Calu3 (cell line): ENCODE measurements at regions not wholly inside any gene's neighbourhood (a gene's known extent, or its start where the extent isn't known, plus 50 kb on each side); places are given as distances from the start of the nearest gene placed in this dataset.
A peak's percentile ranks its signal among the peaks of the same experiment; 100 is the strongest.

Source experiments
- BruUV-seq: library from RNA; stranded (reverse); fragments of 400-500 nt; replicated peaks from 2 replicates; lab custom pipeline; 2021; lab: Mats Ljungman, UMichigan
- CTCF ChIA-PET: fragments of 300-600 bp; sonication (Branson Sonifier 250); formaldehyde crosslinking; loops from one replicate; lab custom pipeline; 2022; ENCODE audit warnings: antibody characterized with exemption; lab: Charles Lee
- DNase-seq: peaks from one replicate; pipeline ENCODE4 v3.0.0; 2022
- H3K27ac Mint-ChIP-seq: one replicate; pipeline ENCODE4 v1.8.0; 2022; ENCODE audit warnings: mixed read lengths; ENCODE audit not compliant: unreplicated experiment
- H3K27me3 Mint-ChIP-seq: one replicate; pipeline ENCODE4 v1.8.0; 2022; ENCODE audit warnings: mixed read lengths; ENCODE audit not compliant: unreplicated experiment
- H3K36me3 Mint-ChIP-seq: one replicate; pipeline ENCODE4 v1.8.0; 2022; ENCODE audit warnings: mild to moderate bottlenecking, moderate library complexity, mixed read lengths; ENCODE audit not compliant: insufficient read depth, unreplicated experiment
- H3K4me1 Mint-ChIP-seq: one replicate; pipeline ENCODE4 v1.8.0; 2022; ENCODE audit warnings: mild to moderate bottlenecking, low read depth, mixed read lengths; ENCODE audit not compliant: unreplicated experiment
- H3K4me3 Mint-ChIP-seq: one replicate; pipeline ENCODE4 v1.8.0; 2022; ENCODE audit warnings: mild to moderate bottlenecking, low read depth, moderate library complexity, mixed read lengths; ENCODE audit not compliant: unreplicated experiment
- H3K9me3 Mint-ChIP-seq: one replicate; pipeline ENCODE4 v1.8.0; 2022; ENCODE audit warnings: low read depth, mixed read lengths; ENCODE audit not compliant: unreplicated experiment
- CTCF ChIP-seq: fragments of 200-600 bp; IDR thresholded peaks from one replicate; pipeline ENCODE4 v1.8.0; 2022; ENCODE audit warnings: antibody characterized with exemption; ENCODE audit not compliant: unreplicated experiment
- intact Hi-C: fragments of 100-400 bp; cut with micrococcal nuclease; formaldehyde crosslinking; loops from one replicate; pipeline ENCODE4 v1.10.0; 2022; ENCODE audit not compliant: unreplicated experiment

- Mint-ChIP-seq H3K27ac (no peak overlapping the region), H3K36me3 (peaks cover 9% of the 10 kb centered on the region), H3K27me3 (no peaks in the 10 kb centered on the region), H3K4me3 (no peak overlapping the region), H3K9me3 (peaks cover 7% of the 10 kb centered on the region), H3K4me1 (peaks cover 47% of the 10 kb centered on the region)
- no peak for DNase-seq
- TF ChIP-seq CTCF = no peak
- CTCF ChIA-PET = no interaction called here
- intact Hi-C loops = loop anchor here (10.0 kb wide), 1 partner anchor 285 kb away; no protein-coding TSS in a partner anchor
- BruUV-seq = no TSS peak
These were observed 84.8 kb downstream of the CD24 start for GRCh38 chr6:106889692-106890091.

GRCh38 chr6:106886922-106887797 lies 87.4 kb downstream of the CD24 start:
- Mint-ChIP-seq H3K27ac (peak overlapping the region; percentile 30), H3K27me3 (no peaks in the 10 kb centered on the region), H3K36me3 (peaks cover 13% of the 10 kb centered on the region), H3K4me3 (no peak overlapping the region), H3K9me3 (no peaks in the 10 kb centered on the region), H3K4me1 (peaks cover 71% of the 10 kb centered on the region)
- CTCF ChIA-PET = interaction anchor here (0.6 to 1.6 kb wide), 4 partner anchors 28 to 94 kb away, joined by 3 to 4 read pairs (median 3); no protein-coding TSS in a partner anchor
- no TSS peak for BruUV-seq
- DNase-seq = no peak
- no peak for TF ChIP-seq CTCF
- intact Hi-C loops = loop anchor here (10.0 kb wide), 1 partner anchor 282 kb away; no protein-coding TSS in a partner anchor

GRCh38 chr6:106886081-106886843 lies 88.3 kb downstream of the CD24 start:
- H3K4me3 Mint-ChIP-seq = no peak overlapping the region
- no TSS peak for BruUV-seq
- CTCF ChIA-PET = interaction anchor here (0.7 to 1.6 kb wide), 3 partner anchors 27 to 136 kb away, joined by 3 to 7 read pairs (median 3); no protein-coding TSS in a partner anchor
- intact Hi-C loops = loop anchor here (10.0 kb wide), 1 partner anchor 281 kb away; no protein-coding TSS in a partner anchor
- peaks cover 13% of the 10 kb centered on the region for H3K36me3 Mint-ChIP-seq
- TF ChIP-seq CTCF = no peak
- peaks cover 71% of the 10 kb centered on the region for H3K4me1 Mint-ChIP-seq
- H3K9me3 Mint-ChIP-seq = no peaks in the 10 kb centered on the region
- H3K27me3 Mint-ChIP-seq = no peaks in the 10 kb centered on the region
- H3K27ac Mint-ChIP-seq = no peak overlapping the region
- no peak for DNase-seq

- CTCF ChIA-PET = interaction anchor here (0.7 to 1.6 kb wide), 3 partner anchors 14 to 135 kb away, joined by 3 to 7 read pairs (median 3); no protein-coding TSS in a partner anchor
- Mint-ChIP-seq H3K27ac (no peak overlapping the region), H3K4me3 (no peak overlapping the region), H3K4me1 (peaks cover 71% of the 10 kb centered on the region), H3K9me3 (no peaks in the 10 kb centered on the region), H3K27me3 (no peaks in the 10 kb centered on the region), H3K36me3 (peaks cover 13% of the 10 kb centered on the region)
- no peak for DNase-seq
- no peak for TF ChIP-seq CTCF
- intact Hi-C loops = loop anchor here (10.0 kb wide), 1 partner anchor 281 kb away; no protein-coding TSS in a partner anchor
- no TSS peak for BruUV-seq
These were observed 88.8 kb downstream of the CD24 start for GRCh38 chr6:106885679-106886078.
